ENCODE measurements at regions not wholly inside any gene's neighbourhood (a gene's known extent, or its start where the extent isn't known, plus 50 kb on each side); places are given as distances from the start of the nearest gene placed in this dataset.

- no peak for TF ChIP-seq CTCF (IDR thresholded peaks at IDR 0.05)
- no peaks in the 10 kb centered on the region for H3K79me2 ChIP-seq (ENCODE audit: insufficient read depth, low read length)
- intact Hi-C loops (cut with micrococcal nuclease) = no loop called here
- H3K27me3 Mint-ChIP-seq (ENCODE audit: low read depth in 3 of 3) = peaks cover 0 to 4% (median 2%) of the 10 kb centered on the region in 3 donors
- H3K4me2 ChIP-seq (replicated peaks; ENCODE audit: extremely low read depth, low read length, poor library complexity, severe bottlenecking) = no peak overlapping the region
- H3K4me3 Mint-ChIP-seq = no peak overlapping the region
- H3K9ac ChIP-seq (ENCODE audit: insufficient read depth, low read length, poor library complexity, severe bottlenecking) = no peak overlapping the region
- no peak overlapping the region for H3K4me3 ChIP-seq (replicated peaks in 1 of 3; ENCODE audit: low read depth in 2 of 3, low read length in 3 of 3)
- 40% methylated on average over 2 of the region's 5 CpGs for WGBS (ENCODE audit: insufficient coverage)
- H3K36me3 ChIP-seq (replicated peaks in 1 of 2; ENCODE audit: control insufficient read depth in 1 of 2, insufficient read depth in 2 of 2, low read length in 2 of 2) = no peaks in the 10 kb centered on the region
- H3K4me1 ChIP-seq (ENCODE audit: control insufficient read depth in 1 of 2, insufficient read depth in 2 of 2, low read length in 2 of 2) = no peaks in the 10 kb centered on the region
- H3K36me3 Mint-ChIP-seq = no peaks in the 10 kb centered on the region
- H4K20me1 ChIP-seq (ENCODE audit: insufficient read depth, low read length) = no peaks in the 10 kb centered on the region
- no peaks in the 10 kb centered on the region for H3K27me3 ChIP-seq (ENCODE audit: control insufficient read depth in 2 of 2, insufficient read depth in 2 of 2, low read length in 2 of 2)
- peaks cover 22% of the 10 kb centered on the region for H3K4me1 Mint-ChIP-seq
- peak overlapping the region; percentile 17 for H2AFZ ChIP-seq (ENCODE audit: insufficient read depth, low read depth, low read length, poor library complexity, severe bottlenecking)
- H3K9me3 ChIP-seq (replicated peaks in 1 of 2; ENCODE audit: control insufficient read depth in 1 of 2, insufficient read depth in 1 of 2, low read length in 2 of 2) = no peaks in the 10 kb centered on the region
- DNase-seq = no peak
- peaks cover 0 to 2% (median 0%) of the 10 kb centered on the region in 7 donors for H3K9me3 Mint-ChIP-seq
- no peak overlapping the region for H3K27ac Mint-ChIP-seq
- no peak overlapping the region for H3K27ac ChIP-seq (ENCODE audit: low read depth in 1 of 2, low read length in 2 of 2)
Observed at GRCh38 chr3:124636101-124636862, 94.0 kb upstream of the UMPS start.

GRCh38 chr3:124636863-124637296 is 93.4 kb upstream of the UMPS start:
- Histone ChIP-seq H3K4me3 (replicated peaks in 1 of 3; ENCODE audit: low read depth in 2 of 3, low read length in 3 of 3) (no peak overlapping the region), H3K27ac (ENCODE audit: low read depth in 1 of 2, low read length in 2 of 2) (no peak overlapping the region), H3K36me3 (replicated peaks in 1 of 2; ENCODE audit: control insufficient read depth in 1 of 2, insufficient read depth in 2 of 2, low read length in 2 of 2) (no peaks in the 10 kb centered on the region), H3K9ac (ENCODE audit: insufficient read depth, low read length, poor library complexity, severe bottlenecking) (no peak overlapping the region), H3K27me3 (ENCODE audit: control insufficient read depth in 2 of 2, insufficient read depth in 2 of 2, low read length in 2 of 2) (no peaks in the 10 kb centered on the region), H3K4me2 (replicated peaks; ENCODE audit: extremely low read depth, low read length, poor library complexity, severe bottlenecking) (no peak overlapping the region), H3K4me1 (ENCODE audit: control insufficient read depth in 1 of 2, insufficient read depth in 2 of 2, low read length in 2 of 2) (no peaks in the 10 kb centered on the region), H4K20me1 (ENCODE audit: insufficient read depth, low read length) (no peaks in the 10 kb centered on the region), H3K79me2 (ENCODE audit: insufficient read depth, low read length) (no peaks in the 10 kb centered on the region), H3K9me3 (replicated peaks in 1 of 2; ENCODE audit: control insufficient read depth in 1 of 2, insufficient read depth in 1 of 2, low read length in 2 of 2) (no peaks in the 10 kb centered on the region), H2AFZ (ENCODE audit: insufficient read depth, low read depth, low read length, poor library complexity, severe bottlenecking) (peak overlapping the region; percentile 17)
- Mint-ChIP-seq H3K4me3 (peak overlapping the region in 1 of 2 donors; percentile 43), H3K27ac (no peak overlapping the region), H3K9me3 (peaks cover 0 to 1% (median 0%) of the 10 kb centered on the region in 7 donors), H3K27me3 (ENCODE audit: low read depth in 3 of 3) (peaks cover 0 to 4% (median 2%) of the 10 kb centered on the region in 3 donors), H3K4me1 (peaks cover 22% of the 10 kb centered on the region), H3K36me3 (no peaks in the 10 kb centered on the region)
- intact Hi-C loops (cut with micrococcal nuclease) = no loop called here
- TF ChIP-seq CTCF (IDR thresholded peaks at IDR 0.05) = no peak
- DNase-seq = no peak
- 0% methylated on average over 2 of the region's 4 CpGs for WGBS (ENCODE audit: insufficient coverage)

All from CD14-positive monocyte (primary cell).